ENCODE measurements at regions not wholly inside any gene's neighbourhood (a gene's known extent, or its start where the extent isn't known, plus 50 kb on each side); places are given as distances from the start of the nearest gene placed in this dataset.

GRCh38 chr18:68233018-68233417 is 481.9 kb downstream of the TMX3 start:
- H4K20me1 ChIP-seq (ENCODE audit: insufficient read depth, low read length) = no peaks in the 10 kb centered on the region
- no peaks in the 10 kb centered on the region for H3K9me3 ChIP-seq (ENCODE audit: insufficient read depth, low read length)
- no peak overlapping the region for H2AFZ ChIP-seq (ENCODE audit: low read depth, low read length)
- TF ChIP-seq, protein P1, sequence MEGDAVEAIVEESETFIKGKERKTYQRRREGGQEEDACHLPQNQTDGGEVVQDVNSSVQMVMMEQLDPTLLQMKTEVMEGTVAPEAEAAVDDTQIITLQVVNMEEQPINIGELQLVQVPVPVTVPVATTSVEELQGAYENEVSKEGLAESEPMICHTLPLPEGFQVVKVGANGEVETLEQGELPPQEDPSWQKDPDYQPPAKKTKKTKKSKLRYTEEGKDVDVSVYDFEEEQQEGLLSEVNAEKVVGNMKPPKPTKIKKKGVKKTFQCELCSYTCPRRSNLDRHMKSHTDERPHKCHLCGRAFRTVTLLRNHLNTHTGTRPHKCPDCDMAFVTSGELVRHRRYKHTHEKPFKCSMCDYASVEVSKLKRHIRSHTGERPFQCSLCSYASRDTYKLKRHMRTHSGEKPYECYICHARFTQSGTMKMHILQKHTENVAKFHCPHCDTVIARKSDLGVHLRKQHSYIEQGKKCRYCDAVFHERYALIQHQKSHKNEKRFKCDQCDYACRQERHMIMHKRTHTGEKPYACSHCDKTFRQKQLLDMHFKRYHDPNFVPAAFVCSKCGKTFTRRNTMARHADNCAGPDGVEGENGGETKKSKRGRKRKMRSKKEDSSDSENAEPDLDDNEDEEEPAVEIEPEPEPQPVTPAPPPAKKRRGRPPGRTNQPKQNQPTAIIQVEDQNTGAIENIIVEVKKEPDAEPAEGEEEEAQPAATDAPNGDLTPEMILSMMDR (IDR thresholded peaks at IDR 0.05; ENCODE audit: low read depth, low read length) = no peak
- TF ChIP-seq EZH2phosphoT487 (IDR thresholded peaks at IDR 0.05; ENCODE audit: low read depth) = no peak
- no peaks in the 10 kb centered on the region for H3K36me3 ChIP-seq (replicated peaks; ENCODE audit: low read depth, low read length)
- H3K4me3 ChIP-seq (ENCODE audit: low read length) = no peak overlapping the region
- H3K4me1 ChIP-seq (ENCODE audit: low read length) = no peaks in the 10 kb centered on the region
- no peaks in the 10 kb centered on the region for H3K79me2 ChIP-seq (ENCODE audit: low read length)
- no peaks in the 10 kb centered on the region for H3K27me3 ChIP-seq (ENCODE audit: low read depth, low read length)
- no peak overlapping the region for H3K9ac ChIP-seq (ENCODE audit: low read length)
- H3K4me2 ChIP-seq (ENCODE audit: low read length) = no peak overlapping the region
- no peak overlapping the region for H3K27ac ChIP-seq (ENCODE audit: low read length)

DNA sequence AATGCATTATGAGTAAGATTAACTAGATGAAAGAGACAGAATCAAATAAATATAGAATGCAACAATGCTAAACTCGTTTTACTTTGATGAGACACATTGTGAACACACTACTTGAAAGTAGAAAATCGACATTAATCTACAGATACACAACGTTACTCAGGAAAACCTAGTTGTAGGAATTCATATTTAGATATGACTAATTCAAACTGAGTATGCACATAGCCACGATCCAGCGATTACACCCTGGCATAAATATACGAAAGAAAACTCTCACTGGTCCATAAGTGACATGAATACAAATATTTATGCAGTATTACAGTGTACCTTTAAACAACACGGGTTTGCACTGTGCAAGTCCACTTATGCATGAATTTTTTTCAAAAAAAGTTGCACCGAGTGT is 485.6 kb downstream of the TMX3 start:
- no peaks in the 10 kb centered on the region for H3K79me2 ChIP-seq (ENCODE audit: low read length)
- H3K9me3 ChIP-seq (ENCODE audit: insufficient read depth, low read length) = no peaks in the 10 kb centered on the region
- H4K20me1 ChIP-seq (ENCODE audit: insufficient read depth, low read length) = no peaks in the 10 kb centered on the region
- H3K36me3 ChIP-seq (replicated peaks; ENCODE audit: low read depth, low read length) = no peaks in the 10 kb centered on the region
- H3K4me2 ChIP-seq (ENCODE audit: low read length) = no peak overlapping the region
- no peaks in the 10 kb centered on the region for H3K27me3 ChIP-seq (ENCODE audit: low read depth, low read length)
- H3K9ac ChIP-seq (ENCODE audit: low read length) = no peak overlapping the region
- H3K27ac ChIP-seq (ENCODE audit: low read length) = no peak overlapping the region
- no peak overlapping the region for H2AFZ ChIP-seq (ENCODE audit: low read depth, low read length)
- no peaks in the 10 kb centered on the region for H3K4me1 ChIP-seq (ENCODE audit: low read length)
- no peak for TF ChIP-seq EZH2phosphoT487 (IDR thresholded peaks at IDR 0.05; ENCODE audit: low read depth)
- TF ChIP-seq, protein P1 (IDR thresholded peaks at IDR 0.05; ENCODE audit: low read depth, low read length) = no peak
- H3K4me3 ChIP-seq (ENCODE audit: low read length) = no peak overlapping the region

GRCh38 chr18:68221111-68221724 is 493.7 kb downstream of the TMX3 start:
- Histone ChIP-seq H3K9me3 (ENCODE audit: insufficient read depth, low read length) (no peaks in the 10 kb centered on the region), H3K4me1 (ENCODE audit: low read length) (no peaks in the 10 kb centered on the region), H3K4me3 (ENCODE audit: low read length) (no peak overlapping the region), H2AFZ (ENCODE audit: low read depth, low read length) (no peak overlapping the region), H3K79me2 (ENCODE audit: low read length) (no peaks in the 10 kb centered on the region), H3K27ac (ENCODE audit: low read length) (no peak overlapping the region), H3K9ac (ENCODE audit: low read length) (no peak overlapping the region), H4K20me1 (ENCODE audit: insufficient read depth, low read length) (no peaks in the 10 kb centered on the region), H3K27me3 (ENCODE audit: low read depth, low read length) (no peaks in the 10 kb centered on the region), H3K36me3 (replicated peaks; ENCODE audit: low read depth, low read length) (no peaks in the 10 kb centered on the region), H3K4me2 (ENCODE audit: low read length) (no peak overlapping the region)
- no peak for TF ChIP-seq EZH2phosphoT487 (IDR thresholded peaks at IDR 0.05; ENCODE audit: low read depth)
- TF ChIP-seq, protein P1 (IDR thresholded peaks at IDR 0.05; ENCODE audit: low read depth, low read length) = no peak

DNA sequence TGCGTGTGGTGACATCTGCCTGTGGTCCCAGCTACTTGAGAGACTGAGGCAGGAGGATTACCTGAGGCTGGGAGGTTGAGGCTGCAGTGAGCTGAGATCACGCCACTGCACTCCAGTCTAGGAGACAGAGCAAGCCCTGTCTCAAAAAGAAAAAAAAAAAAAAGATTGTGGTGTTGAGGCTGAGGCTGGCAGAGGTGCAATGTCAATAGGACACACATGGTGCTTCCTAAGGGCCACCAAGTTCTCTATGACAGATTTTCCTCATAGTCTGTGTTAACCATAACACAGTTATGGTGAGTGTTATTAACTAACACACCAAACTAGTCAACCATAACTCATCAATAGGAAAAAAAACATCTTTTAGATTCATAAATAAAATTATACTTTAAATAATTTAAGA is 494.4 kb downstream of the TMX3 start:
- Histone ChIP-seq H3K4me1 (ENCODE audit: low read length) (no peaks in the 10 kb centered on the region), H3K4me2 (ENCODE audit: low read length) (no peak overlapping the region), H3K27me3 (ENCODE audit: low read depth, low read length) (no peaks in the 10 kb centered on the region), H3K9me3 (ENCODE audit: insufficient read depth, low read length) (no peaks in the 10 kb centered on the region), H2AFZ (ENCODE audit: low read depth, low read length) (no peak overlapping the region; the same call in 1 of the 2 replicates), H3K4me3 (ENCODE audit: low read length) (no peak overlapping the region), H3K27ac (ENCODE audit: low read length) (no peak overlapping the region), H3K79me2 (ENCODE audit: low read length) (no peaks in the 10 kb centered on the region), H3K9ac (ENCODE audit: low read length) (no peak overlapping the region), H4K20me1 (ENCODE audit: insufficient read depth, low read length) (no peaks in the 10 kb centered on the region), H3K36me3 (replicated peaks; ENCODE audit: low read depth, low read length) (no peaks in the 10 kb centered on the region)
- TF ChIP-seq EZH2phosphoT487 (IDR thresholded peaks at IDR 0.05; ENCODE audit: low read depth) = no peak
- TF ChIP-seq, protein P1 (IDR thresholded peaks at IDR 0.05; ENCODE audit: low read depth, low read length) = no peak

All from OCI-LY3 (cell line).